ENCODE measurements at regions not wholly inside any gene's neighbourhood (a gene's known extent, or its start where the extent isn't known, plus 50 kb on each side); places are given as distances from the start of the nearest gene placed in this dataset.
A peak's percentile ranks its signal among the peaks of the same experiment; 100 is the strongest.
"Not testable (repeated sequence)": the region's sequence is repeated elsewhere in the genome, so short reads cannot be mapped to it uniquely, and the experiment has no call there.

GRCh38 chr11:69950120-69950519, 128.0 kb upstream of the ANO1 start:
- DNase-seq (ENCODE audit: low read depth) = peak; percentile 13

DNA sequence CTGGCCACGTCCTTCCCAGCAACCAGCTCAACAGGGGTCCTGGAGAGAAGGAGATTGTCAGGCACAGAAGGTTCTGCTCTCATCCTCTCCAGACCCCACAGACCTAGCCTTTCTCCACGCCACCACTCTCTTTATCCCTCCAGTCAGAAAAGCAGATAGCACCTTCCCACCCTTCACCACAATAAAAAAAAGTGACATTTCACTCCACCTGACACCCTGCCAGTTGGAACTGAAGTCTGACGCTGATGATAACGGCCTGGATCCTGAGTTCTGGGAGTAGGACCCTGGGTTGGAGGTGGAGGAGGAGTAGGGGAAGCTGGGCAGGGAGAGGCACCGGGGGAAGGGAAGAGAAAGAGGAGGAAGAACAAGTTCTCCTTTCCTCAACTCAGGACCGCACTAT, 127.5 kb upstream of the ANO1 start:
- no peak for DNase-seq (ENCODE audit: low read depth)

DNA sequence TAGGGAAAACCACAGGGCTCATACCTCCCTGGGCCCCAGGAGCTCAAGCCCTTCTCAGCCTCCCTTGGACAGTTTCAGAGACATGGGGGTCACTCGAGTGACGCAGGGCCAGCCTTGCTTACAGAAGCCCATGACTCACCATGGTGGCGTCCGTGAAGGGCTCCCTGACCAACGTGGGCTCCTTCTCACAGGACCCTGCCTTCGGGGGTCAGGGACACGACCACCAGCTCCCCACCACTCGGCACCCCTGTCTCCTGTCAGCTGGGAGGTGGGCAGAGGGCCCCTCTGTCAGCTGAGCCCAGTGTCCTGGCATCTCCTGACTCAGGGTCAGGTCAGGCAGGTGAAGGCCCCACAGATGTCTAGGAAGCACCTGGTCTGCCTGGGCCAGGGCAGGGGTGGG, 126.3 kb upstream of the ANO1 start:
- DNase-seq (ENCODE audit: low read depth) = no peak

DNA sequence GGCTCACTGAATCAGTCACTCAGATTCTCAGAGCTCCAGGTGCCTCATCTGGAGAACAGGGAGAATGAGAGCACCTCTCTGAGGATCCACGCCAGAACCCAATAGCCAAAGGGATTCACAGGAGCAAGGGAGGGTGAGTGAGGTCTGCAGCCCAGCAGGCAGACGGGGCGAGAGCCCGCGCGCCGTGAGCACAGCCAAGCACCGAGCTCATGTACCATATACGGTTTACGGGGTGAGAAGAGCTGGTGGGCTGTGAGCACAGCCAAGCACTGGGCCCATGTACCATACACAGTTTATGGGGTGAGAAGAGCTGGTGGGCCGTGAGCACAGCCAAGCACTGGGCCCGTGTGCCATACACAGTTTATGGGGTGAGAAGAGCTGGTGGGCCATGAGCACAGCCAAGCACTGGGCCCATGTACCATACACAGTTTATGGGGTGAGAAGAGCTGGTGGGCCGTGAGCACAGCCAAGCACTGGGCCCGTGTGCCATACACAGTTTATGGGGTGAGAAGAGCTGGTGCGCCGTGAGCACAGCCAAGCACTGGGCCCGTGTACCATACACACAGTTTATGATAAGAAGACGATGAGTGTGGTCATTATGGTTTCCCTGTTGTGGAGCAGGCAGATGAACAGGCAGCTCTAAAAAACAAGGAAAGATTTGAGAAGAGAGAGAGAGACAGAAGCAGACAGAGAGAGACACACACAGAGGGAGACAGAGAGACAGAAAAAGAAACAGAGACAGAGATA, 125.7 kb upstream of the ANO1 start:
- not testable (repeated sequence) for DNase-seq (ENCODE audit: low read depth)

DNA sequence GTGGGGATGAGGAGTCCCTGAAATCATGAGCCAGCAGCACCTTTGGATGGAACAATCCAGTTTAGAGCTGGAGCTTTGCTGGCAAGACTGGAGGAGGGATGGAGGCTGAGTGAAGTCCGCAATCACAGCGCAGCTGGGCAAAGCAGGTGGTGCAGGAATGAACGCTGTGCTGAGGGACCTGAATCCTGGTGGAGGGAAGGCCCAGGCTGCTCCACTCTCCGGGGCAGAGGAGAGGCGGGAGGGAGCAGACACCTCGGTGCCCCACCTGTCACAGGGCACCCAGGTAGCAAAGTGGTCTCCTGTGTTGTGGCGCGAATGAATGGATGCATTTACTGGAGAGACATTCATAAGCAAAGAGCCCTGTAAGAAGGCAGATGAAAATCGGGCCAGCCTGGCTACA, 124.8 kb upstream of the ANO1 start:
- no peak for DNase-seq (ENCODE audit: low read depth)

GRCh38 chr11:69954756-69955155, 123.4 kb upstream of the ANO1 start:
- no peak for DNase-seq (ENCODE audit: low read depth)

DNA sequence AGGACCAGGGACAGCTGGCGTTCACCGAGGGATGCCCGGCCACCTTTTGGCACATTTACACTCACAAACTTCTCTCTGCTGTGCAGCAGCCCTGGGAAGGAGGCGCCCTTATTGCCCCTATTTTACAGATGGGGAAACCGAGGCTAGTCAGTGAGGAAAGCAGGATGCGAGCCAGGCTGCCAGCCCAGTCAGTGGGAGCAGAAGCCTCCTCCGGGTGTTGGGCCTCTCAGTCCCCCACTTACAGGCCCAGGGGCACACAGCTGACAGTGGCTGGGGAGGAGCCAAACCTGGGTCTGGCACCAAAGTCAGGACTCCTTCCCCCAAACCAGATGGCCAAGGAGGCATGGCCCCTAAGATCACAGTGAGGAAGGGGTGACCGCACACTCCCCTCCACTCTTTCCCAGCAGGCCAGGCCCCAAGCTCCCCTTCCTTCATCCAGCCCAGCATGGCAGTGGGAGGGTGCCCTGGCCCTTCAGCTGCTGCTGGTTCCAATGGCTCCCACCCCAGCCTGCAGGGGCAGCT, 121.4 kb upstream of the ANO1 start:
- DNase-seq (ENCODE audit: low read depth) = no peak

DNA sequence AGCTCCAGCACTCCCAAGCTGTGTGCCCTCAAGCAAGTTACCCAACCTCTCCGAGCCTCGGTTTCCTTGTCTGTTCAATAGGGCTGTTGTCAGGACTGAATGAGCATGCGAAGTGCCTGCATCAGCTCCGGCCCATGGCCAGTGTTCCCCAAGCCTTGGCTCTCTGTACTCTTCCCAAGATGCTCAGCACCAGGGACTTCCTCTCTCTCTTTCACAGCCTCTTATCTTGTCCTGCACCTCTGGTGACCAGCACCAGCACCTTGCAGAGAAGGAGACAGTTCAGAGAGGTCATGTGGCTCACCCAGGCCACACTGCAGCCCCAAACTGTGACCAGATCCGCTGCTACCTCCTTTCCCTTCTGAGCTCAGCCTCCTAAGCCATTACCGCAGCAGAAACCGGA, 120.3 kb upstream of the ANO1 start:
- DNase-seq (ENCODE audit: low read depth) = no peak

GRCh38 chr11:69958308-69958707, 119.8 kb upstream of the ANO1 start:
- DNase-seq (ENCODE audit: low read depth) = peak; percentile 62

GRCh38 chr11:69959461-69959860, 118.7 kb upstream of the ANO1 start:
- no peak for DNase-seq (ENCODE audit: low read depth)

DNA sequence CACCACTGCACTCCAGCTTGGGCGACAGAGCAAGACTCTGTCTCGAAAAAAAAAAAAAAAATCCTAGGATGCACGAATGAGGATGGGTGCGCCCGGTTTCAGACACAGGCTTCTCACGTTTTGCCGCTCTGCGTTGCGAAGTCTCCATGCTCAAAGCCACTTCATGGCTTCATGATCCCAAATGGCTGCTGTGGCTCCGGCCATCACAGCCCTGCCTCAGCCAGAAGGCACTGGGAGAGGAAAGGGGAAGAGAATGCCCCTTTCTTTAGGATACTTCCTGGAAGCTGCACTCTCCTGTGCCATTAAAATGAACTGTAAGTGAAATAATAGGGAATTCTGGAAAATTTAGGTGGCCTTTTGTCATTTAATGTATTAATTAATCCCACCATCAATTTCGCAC, 116.4 kb upstream of the ANO1 start:
- no peak for DNase-seq (ENCODE audit: low read depth)

DNA sequence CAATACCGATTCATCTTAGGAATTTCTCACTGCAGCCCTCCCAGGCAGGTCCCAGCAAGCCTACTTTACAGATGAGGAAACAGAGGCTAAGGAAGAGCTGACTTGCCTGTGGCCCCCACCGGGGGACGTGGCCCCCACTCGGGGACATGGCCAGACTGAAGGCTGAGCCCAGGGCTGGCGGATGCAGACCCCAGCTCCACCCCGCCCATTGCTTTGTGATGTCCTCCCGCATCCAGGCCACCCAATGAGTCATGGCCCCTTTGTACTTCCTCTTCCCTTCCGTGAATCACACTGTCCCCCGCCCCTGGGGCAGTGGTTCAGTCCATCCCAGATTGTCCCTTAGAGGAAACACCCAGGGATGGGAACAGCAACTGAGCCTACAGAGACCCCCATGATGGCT, 116.0 kb upstream of the ANO1 start:
- peak; percentile 25 for DNase-seq (ENCODE audit: low read depth)

- DNase-seq (ENCODE audit: low read depth) = no peak
These were observed 114.4 kb upstream of the ANO1 start for GRCh38 chr11:69963533-69964246.

GRCh38 chr11:69964247-69964643, 113.9 kb upstream of the ANO1 start:
- DNase-seq (ENCODE audit: low read depth) = no peak

- DNase-seq (ENCODE audit: low read depth) = no peak
These were observed 112.1 kb upstream of the ANO1 start for GRCh38 chr11:69965821-69966582.

GRCh38 chr11:69966583-69966835, 111.6 kb upstream of the ANO1 start:
- DNase-seq (ENCODE audit: low read depth) = no peak

DNA sequence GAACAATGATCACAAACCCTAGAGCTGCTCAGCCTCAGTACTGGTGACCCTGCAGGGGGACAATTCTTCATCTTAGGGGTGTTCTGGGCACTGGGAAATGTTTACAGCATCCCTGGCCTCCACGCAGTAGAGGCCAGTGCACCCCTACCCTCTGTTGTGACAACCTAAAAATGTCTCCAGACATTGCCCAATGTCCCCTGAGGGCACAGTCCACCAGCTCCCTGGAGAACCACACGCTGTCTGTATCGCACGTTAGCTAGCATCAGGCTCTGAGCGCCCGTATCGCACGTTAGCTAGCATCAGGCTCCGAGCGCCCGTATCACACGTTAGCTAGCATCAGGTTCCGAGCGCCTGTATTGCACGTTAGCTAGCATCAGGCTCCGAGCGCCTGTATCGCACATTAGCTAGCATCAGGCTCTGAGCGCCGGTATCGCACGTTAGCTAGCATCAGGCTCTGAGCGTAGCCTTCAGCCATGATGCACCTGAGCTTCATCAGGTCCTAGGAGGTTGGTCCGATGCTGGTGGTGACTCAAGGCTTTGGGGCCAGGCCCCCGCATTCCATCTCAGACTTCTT, 111.1 kb upstream of the ANO1 start:
- DNase-seq (ENCODE audit: low read depth) = no peak

DNA sequence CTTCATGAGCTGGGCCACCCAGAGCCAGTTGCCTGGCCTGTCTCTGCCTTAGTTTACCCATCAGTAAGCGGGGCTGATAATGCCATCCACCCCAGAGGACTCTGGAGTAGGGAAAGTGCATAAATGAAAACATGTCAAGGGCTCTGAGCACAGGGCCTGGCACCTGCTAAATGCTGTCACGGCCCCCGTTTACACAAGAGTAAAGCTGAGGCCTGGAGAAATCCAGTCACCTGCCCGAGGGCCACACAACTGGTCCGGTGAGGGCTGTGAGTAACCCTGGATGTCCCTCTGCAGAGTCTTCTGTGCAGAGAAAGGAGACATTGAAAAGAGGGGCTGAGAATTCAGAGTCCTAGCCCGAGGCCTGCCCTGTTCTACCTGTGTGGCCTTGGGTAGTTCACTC, 110.6 kb upstream of the ANO1 start:
- DNase-seq (ENCODE audit: low read depth) = no peak

- no peak for DNase-seq (ENCODE audit: low read depth)
These were observed 109.4 kb upstream of the ANO1 start for GRCh38 chr11:69968396-69969347.

- DNase-seq (ENCODE audit: low read depth) = peak; percentile 16
These were observed 108.0 kb upstream of the ANO1 start for GRCh38 chr11:69969890-69970784.

All from iris pigment epithelial cell (primary cell).